ENCODE measurements at regions not wholly inside any gene's neighbourhood (a gene's known extent, or its start where the extent isn't known, plus 50 kb on each side); places are given as distances from the start of the nearest gene placed in this dataset.

DNA sequence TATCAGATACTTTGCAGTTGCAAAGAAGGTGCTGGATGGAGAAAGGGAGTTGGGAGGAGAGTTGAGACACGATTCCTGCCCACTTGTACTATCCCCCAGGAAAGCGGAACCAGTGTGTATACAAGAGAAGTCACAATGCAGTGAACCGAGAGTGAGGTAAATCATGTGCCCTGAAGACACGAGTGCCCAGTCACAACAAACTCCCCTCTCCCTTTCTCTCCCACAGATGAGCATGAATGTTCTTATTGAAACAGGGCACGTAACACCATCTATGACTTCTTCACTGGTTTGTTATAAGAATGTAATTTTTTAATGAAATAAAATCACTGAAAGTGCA, 155.7 kb downstream of the IRS1 start:
- no peak for TF ChIP-seq POLR2A (IDR thresholded peaks at IDR 0.05)
- TF ChIP-seq, protein P1, sequence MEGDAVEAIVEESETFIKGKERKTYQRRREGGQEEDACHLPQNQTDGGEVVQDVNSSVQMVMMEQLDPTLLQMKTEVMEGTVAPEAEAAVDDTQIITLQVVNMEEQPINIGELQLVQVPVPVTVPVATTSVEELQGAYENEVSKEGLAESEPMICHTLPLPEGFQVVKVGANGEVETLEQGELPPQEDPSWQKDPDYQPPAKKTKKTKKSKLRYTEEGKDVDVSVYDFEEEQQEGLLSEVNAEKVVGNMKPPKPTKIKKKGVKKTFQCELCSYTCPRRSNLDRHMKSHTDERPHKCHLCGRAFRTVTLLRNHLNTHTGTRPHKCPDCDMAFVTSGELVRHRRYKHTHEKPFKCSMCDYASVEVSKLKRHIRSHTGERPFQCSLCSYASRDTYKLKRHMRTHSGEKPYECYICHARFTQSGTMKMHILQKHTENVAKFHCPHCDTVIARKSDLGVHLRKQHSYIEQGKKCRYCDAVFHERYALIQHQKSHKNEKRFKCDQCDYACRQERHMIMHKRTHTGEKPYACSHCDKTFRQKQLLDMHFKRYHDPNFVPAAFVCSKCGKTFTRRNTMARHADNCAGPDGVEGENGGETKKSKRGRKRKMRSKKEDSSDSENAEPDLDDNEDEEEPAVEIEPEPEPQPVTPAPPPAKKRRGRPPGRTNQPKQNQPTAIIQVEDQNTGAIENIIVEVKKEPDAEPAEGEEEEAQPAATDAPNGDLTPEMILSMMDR (IDR thresholded peaks at IDR 0.05) = no peak

All from testis (tissue), 2 donors.